SH-SY5Y (cell line): ENCODE measurements at regions not wholly inside any gene's neighbourhood (a gene's known extent, or its start where the extent isn't known, plus 50 kb on each side); places are given as distances from the start of the nearest gene placed in this dataset.

Source experiments
- GATA2 ChIP-seq: IDR thresholded peaks from 2 replicates; pipeline ENCODE4 v1.6.1; 2011; ENCODE audit warnings: mild to moderate bottlenecking, low read depth, low read length
- GATA3 ChIP-seq: IDR thresholded peaks from 2 replicates; pipeline ENCODE4 v1.6.1; 2011; ENCODE audit warnings: low read depth, mild to moderate bottlenecking, low read length, moderate library complexity

GRCh38 chr16:63298993-63299392, 1262.8 kb upstream of the CDH8 start:
- no peak for TF ChIP-seq GATA2
- TF ChIP-seq GATA3: no peak
